H9 (cell line): ENCODE measurements at regions not wholly inside any gene's neighbourhood (a gene's known extent, or its start where the extent isn't known, plus 50 kb on each side); places are given as distances from the start of the nearest gene placed in this dataset.

Experiments
- DNase-seq: peaks from one replicate; pipeline ENCODE4 v3.0.0-alpha.2; 2017
- H2AFZ ChIP-seq: one replicate; pipeline ENCODE4 v1.6.1; 2013; ENCODE audit warnings: mild to moderate bottlenecking, low read length, control low read depth, moderate library complexity
- H2AK5ac ChIP-seq: 2 replicates; pipeline ENCODE4 v1.6.1; 2013; ENCODE audit warnings: low read length, control low read depth, mixed read lengths; ENCODE audit not compliant: insufficient read length
- H2BK120ac ChIP-seq: one replicate; pipeline ENCODE4 v1.6.1; 2013; ENCODE audit warnings: low read depth, mild to moderate bottlenecking, low read length, control low read depth, inconsistent platforms; ENCODE audit not compliant: poor library complexity, severe bottlenecking
- H2BK12ac ChIP-seq: 2 replicates; pipeline ENCODE4 v1.6.1; 2013; ENCODE audit warnings: low read length, control low read depth, mixed read lengths, low read depth; ENCODE audit not compliant: insufficient read length
- H2BK15ac ChIP-seq: 2 replicates; pipeline ENCODE4 v1.6.1; 2013; ENCODE audit warnings: low read depth, low read length, control low read depth
- H2BK20ac ChIP-seq: one replicate; pipeline ENCODE4 v1.6.1; 2013; ENCODE audit warnings: low read depth, mild to moderate bottlenecking, low read length, control low read depth, inconsistent platforms; ENCODE audit not compliant: poor library complexity, severe bottlenecking
- H2BK5ac ChIP-seq: 2 replicates; pipeline ENCODE4 v1.6.1; 2013; ENCODE audit warnings: low read length, control low read depth, mixed read lengths; ENCODE audit not compliant: insufficient read length
- H3K14ac ChIP-seq: 2 replicates; pipeline ENCODE4 v1.6.1; 2013; ENCODE audit warnings: low read length, control low read depth; ENCODE audit not compliant: insufficient read depth
- H3K18ac ChIP-seq: 2 replicates; pipeline ENCODE4 v1.6.1; 2013; ENCODE audit warnings: low read depth, mild to moderate bottlenecking, mixed read lengths, low read length, control low read depth; ENCODE audit not compliant: insufficient read length
- H3K23ac ChIP-seq: 2 replicates; pipeline ENCODE4 v1.6.1; 2013; ENCODE audit warnings: low read length, control low read depth, mixed read lengths, low read depth; ENCODE audit not compliant: insufficient read length
- H3K23me2 ChIP-seq: 2 replicates; pipeline ENCODE4 v1.6.1; 2013; ENCODE audit warnings: low read depth, mild to moderate bottlenecking, mixed read lengths, low read length, control low read depth; ENCODE audit not compliant: insufficient read length, poor library complexity, severe bottlenecking
- H3K27ac ChIP-seq: 2 replicates; pipeline ENCODE4 v1.5.1; 2013; ENCODE audit warnings: low read length, control low read depth, mixed read lengths, low read depth; ENCODE audit not compliant: insufficient read length
- H3K27me3 ChIP-seq: 2 replicates; pipeline ENCODE4 v1.6.1; 2013; ENCODE audit warnings: low read length, control low read depth, inconsistent platforms; ENCODE audit not compliant: insufficient read depth
- H3K4ac ChIP-seq: 2 replicates; pipeline ENCODE4 v1.6.1; 2013; ENCODE audit warnings: low read depth, mild to moderate bottlenecking, control low read depth, inconsistent platforms, low read length, moderate library complexity
- H3K4me1 ChIP-seq: 2 replicates; pipeline ENCODE4 v1.6.1; 2013; ENCODE audit warnings: low read length, control low read depth, inconsistent platforms; ENCODE audit not compliant: insufficient read depth
- H3K4me2 ChIP-seq: 2 replicates; pipeline ENCODE4 v1.6.1; 2013; ENCODE audit warnings: low read length, control low read depth, mixed read lengths; ENCODE audit not compliant: insufficient read length, insufficient read depth
- H3K56ac ChIP-seq: 2 replicates; pipeline ENCODE4 v1.6.1; 2013; ENCODE audit warnings: low read depth, mild to moderate bottlenecking, mixed read lengths, low read length, control low read depth; ENCODE audit not compliant: insufficient read length
- H3K79me1 ChIP-seq: 2 replicates; pipeline ENCODE4 v1.6.1; 2013; ENCODE audit warnings: low read depth, mild to moderate bottlenecking, moderate library complexity, low read length, control low read depth, inconsistent platforms; ENCODE audit not compliant: insufficient read depth, poor library complexity, severe bottlenecking
- H3K79me2 ChIP-seq: 2 replicates; pipeline ENCODE4 v1.6.1; 2013; ENCODE audit warnings: low read length, control low read depth, inconsistent platforms; ENCODE audit not compliant: insufficient read depth
- H3K9ac ChIP-seq: 2 replicates; pipeline ENCODE4 v1.6.1; 2013; ENCODE audit warnings: low read length, control low read depth, mixed read lengths; ENCODE audit not compliant: insufficient read length; ENCODE audit errors: extremely low read depth
- H3K9me3 ChIP-seq: one replicate; pipeline ENCODE4 v1.6.1; 2013; ENCODE audit warnings: low read depth, low read length, inconsistent platforms; ENCODE audit not compliant: control insufficient read depth
- H3T11ph ChIP-seq: one replicate; pipeline ENCODE4 v1.6.1; 2013; ENCODE audit warnings: mild to moderate bottlenecking, low read length, control low read depth, inconsistent platforms
- H4K20me1 ChIP-seq: one replicate; pipeline ENCODE4 v1.6.1; 2013; ENCODE audit not compliant: control insufficient read depth, insufficient read length, insufficient read depth
- H4K5ac ChIP-seq: 2 replicates; pipeline ENCODE4 v1.6.1; 2013; ENCODE audit warnings: low read depth, mild to moderate bottlenecking, mixed read lengths, low read length, control low read depth; ENCODE audit not compliant: insufficient read length
- H4K8ac ChIP-seq: replicated peaks from 2 replicates; pipeline ENCODE4 v1.6.1; 2013; ENCODE audit warnings: low read length, control low read depth, mixed read lengths, low read depth; ENCODE audit not compliant: insufficient read length
- H4K91ac ChIP-seq: 2 replicates; pipeline ENCODE4 v1.6.1; 2013; ENCODE audit warnings: low read depth, mild to moderate bottlenecking, moderate library complexity, mixed read lengths, low read length, control low read depth; ENCODE audit not compliant: insufficient read length
- H3K27ac Mint-ChIP-seq, 3 experiments: 2 replicates in 2 of 3; 3 replicates in 1 of 3; pipeline ENCODE4 v1.8.0; 2020 to 2021; ENCODE audit warnings: mixed read lengths in 3 of 3, mild to moderate bottlenecking in 1 of 3, moderate library complexity in 1 of 3
- H3K27me3 Mint-ChIP-seq: 2 replicates; pipeline ENCODE4 v1.8.0; 2021; ENCODE audit warnings: low read depth, mild to moderate bottlenecking, moderate library complexity, mixed read lengths
- H3K36me3 Mint-ChIP-seq, 3 experiments: 2 replicates in 2 of 3; 3 replicates in 1 of 3; pipeline ENCODE4 v1.8.0; 2020 to 2021; ENCODE audit warnings: low read depth in 3 of 3, mixed read lengths in 3 of 3; ENCODE audit not compliant: insufficient read depth in 1 of 3
- H3K4me1 Mint-ChIP-seq, 2 experiments: 2 replicates each; pipeline ENCODE4 v1.8.0; 2020; ENCODE audit warnings: mixed read lengths in 2 of 2
- H3K4me3 Mint-ChIP-seq, 2 experiments: 2 replicates in 1 of 2; 3 replicates in 1 of 2; pipeline ENCODE4 v1.8.0; 2020 to 2021; ENCODE audit warnings: mild to moderate bottlenecking in 2 of 2, mixed read lengths in 2 of 2, moderate library complexity in 1 of 2
- H3K9me3 Mint-ChIP-seq, 2 experiments: 2 replicates in 1 of 2; 3 replicates in 1 of 2; pipeline ENCODE4 v1.8.0; 2020; ENCODE audit warnings: mild to moderate bottlenecking in 2 of 2, mixed read lengths in 2 of 2, moderate library complexity in 1 of 2
- WGBS: extraction: QIAGEN DNeasy Blood & Tissue Kit; methylation state at CpG from one replicate; pipeline ENCODE4 v1.1.7; 2013; ENCODE audit warnings: missing lambda C conversion rate, low lambda C conversion rate, mixed read lengths; ENCODE audit not compliant: insufficient read length; ENCODE audit errors: extremely low coverage; 5-methylcytosine and 5-hydroxymethylcytosine counted together
- TF ChIP-seq, protein P1 (sequence below): fragments of 200-600 bp; sonication (generic); conservative IDR thresholded peaks from 3 replicates; pipeline ENCODE4 v1.8.0; 2021; ENCODE audit warnings: antibody characterized with exemption, mild to moderate bottlenecking

DNA sequence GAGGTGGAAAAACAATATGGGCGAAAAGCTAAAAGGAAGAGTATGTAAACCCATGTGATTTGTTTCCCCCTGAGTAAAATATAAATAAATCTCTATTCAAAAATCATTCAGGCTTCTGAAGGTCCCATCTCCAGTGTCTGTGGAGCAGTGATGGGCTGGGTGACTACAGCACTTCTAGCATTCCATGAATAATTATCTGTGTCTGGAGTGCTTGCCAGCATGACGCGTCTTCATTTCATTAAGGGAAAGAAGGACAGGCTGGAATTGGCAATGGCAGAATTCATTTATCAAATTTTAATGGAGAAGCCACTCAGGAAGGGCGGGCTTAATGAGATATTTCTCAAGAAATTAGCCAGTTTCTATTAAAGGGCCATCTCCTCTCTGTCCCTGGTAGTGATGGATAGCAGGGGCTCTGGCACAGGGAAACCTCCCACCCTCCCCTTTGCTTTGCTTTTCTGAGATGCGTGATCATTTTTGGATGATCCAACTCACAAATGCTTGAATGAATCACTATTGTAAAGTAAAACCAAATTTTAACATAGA, 916.3 kb upstream of the SEL1L start:
- Histone ChIP-seq H3K18ac (no peak overlapping the region), H4K5ac (no peak overlapping the region), H3K79me2 (no peaks in the 10 kb centered on the region), H3K79me1 (no peaks in the 10 kb centered on the region), H3K27me3 (no peaks in the 10 kb centered on the region), H2BK120ac (no peak overlapping the region), H3K9me3 (no peaks in the 10 kb centered on the region), H3T11ph (no peak overlapping the region), H4K8ac (no peak overlapping the region), H3K9ac (no peak overlapping the region), H2AFZ (no peak overlapping the region), H3K23me2 (no peaks in the 10 kb centered on the region), H3K27ac (no peak overlapping the region), H2BK20ac (no peak overlapping the region), H3K56ac (no peak overlapping the region), H4K91ac (no peak overlapping the region), H3K4ac (no peak overlapping the region), H2BK5ac (no peak overlapping the region), H3K14ac (no peak overlapping the region), H3K23ac (no peak overlapping the region), H2AK5ac (no peak overlapping the region), H3K4me2 (no peak overlapping the region), H4K20me1 (no peaks in the 10 kb centered on the region), H2BK15ac (no peak overlapping the region), H2BK12ac (no peak overlapping the region), H3K4me1 (no peaks in the 10 kb centered on the region; the same call in 1 of the 2 replicates)
- no peak for DNase-seq
- WGBS = no CpG with 5 or more reads among the region's 5 CpGs
- no peaks in the 10 kb centered on the region for H3K27me3 Mint-ChIP-seq
- peaks cover 0 to 2% of the 10 kb centered on the region in 2 experiments; a peak in 1 of 4 replicates for H3K4me1 Mint-ChIP-seq
- no peak overlapping the region for H3K27ac Mint-ChIP-seq
- H3K9me3 Mint-ChIP-seq = peaks cover 0 to 6% of the 10 kb centered on the region in 2 experiments; a peak in 2 of 5 replicates
- TF ChIP-seq, protein P1, sequence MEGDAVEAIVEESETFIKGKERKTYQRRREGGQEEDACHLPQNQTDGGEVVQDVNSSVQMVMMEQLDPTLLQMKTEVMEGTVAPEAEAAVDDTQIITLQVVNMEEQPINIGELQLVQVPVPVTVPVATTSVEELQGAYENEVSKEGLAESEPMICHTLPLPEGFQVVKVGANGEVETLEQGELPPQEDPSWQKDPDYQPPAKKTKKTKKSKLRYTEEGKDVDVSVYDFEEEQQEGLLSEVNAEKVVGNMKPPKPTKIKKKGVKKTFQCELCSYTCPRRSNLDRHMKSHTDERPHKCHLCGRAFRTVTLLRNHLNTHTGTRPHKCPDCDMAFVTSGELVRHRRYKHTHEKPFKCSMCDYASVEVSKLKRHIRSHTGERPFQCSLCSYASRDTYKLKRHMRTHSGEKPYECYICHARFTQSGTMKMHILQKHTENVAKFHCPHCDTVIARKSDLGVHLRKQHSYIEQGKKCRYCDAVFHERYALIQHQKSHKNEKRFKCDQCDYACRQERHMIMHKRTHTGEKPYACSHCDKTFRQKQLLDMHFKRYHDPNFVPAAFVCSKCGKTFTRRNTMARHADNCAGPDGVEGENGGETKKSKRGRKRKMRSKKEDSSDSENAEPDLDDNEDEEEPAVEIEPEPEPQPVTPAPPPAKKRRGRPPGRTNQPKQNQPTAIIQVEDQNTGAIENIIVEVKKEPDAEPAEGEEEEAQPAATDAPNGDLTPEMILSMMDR = no peak
- H3K4me3 Mint-ChIP-seq = no peak overlapping the region
- peaks cover 0 to 4% (median 4%) of the 10 kb centered on the region in 3 experiments; a peak in 2 of 7 replicates for H3K36me3 Mint-ChIP-seq
